Psoas muscle (tissue), 7 donors: ENCODE measurements at regions not wholly inside any gene's neighbourhood (a gene's known extent, or its start where the extent isn't known, plus 50 kb on each side); places are given as distances from the start of the nearest gene placed in this dataset.
"Not testable (repeated sequence)": the region's sequence is repeated elsewhere in the genome, so short reads cannot be mapped to it uniquely, and the experiment has no call there.

Experiments
- ATAC-seq, 4 donors: fragments of 200-7000 bp; cut with Tn5 transposase; one replicate each; pipeline ENCODE4 v1.9.1; 2020; ENCODE audit warnings: moderate library complexity in 3 of 4, mild to moderate bottlenecking in 2 of 4
- DNase-seq, 2 donors: peaks; one replicate each; pipeline ENCODE4 v3.0.0-alpha.2; 2020
- H3K27ac ChIP-seq: fragments of 200-600 bp; one replicate; pipeline ENCODE4 v1.8.0; 2022
- H3K27me3 ChIP-seq, 3 donors: fragments of 200-600 bp in 1 of 3; one replicate each; pipeline versions ENCODE4 v1.6.1 to v1.8.0; 2013 to 2022; ENCODE audit warnings: low read length in 2 of 3, mild to moderate bottlenecking in 2 of 3, moderate library complexity in 1 of 3; ENCODE audit not compliant: insufficient read depth in 3 of 3
- H3K36me3 ChIP-seq, 2 donors: fragments of 200-600 bp in 1 of 2; one replicate each; pipeline versions ENCODE4 v1.6.1 to v1.8.0; 2013 to 2022; ENCODE audit warnings: low read depth in 1 of 2, mild to moderate bottlenecking in 1 of 2, moderate library complexity in 1 of 2; ENCODE audit not compliant: insufficient read depth in 1 of 2
- H3K4me1 ChIP-seq: fragments of 200-600 bp; one replicate; pipeline ENCODE4 v1.8.0; 2022
- H3K4me3 ChIP-seq: fragments of 200-600 bp; one replicate; pipeline ENCODE4 v1.8.0; 2022; ENCODE audit warnings: mild to moderate bottlenecking
- H3K9me3 ChIP-seq: fragments of 200-600 bp; one replicate; pipeline ENCODE4 v1.8.0; 2022
- CTCF ChIP-seq: fragments of 200-600 bp; IDR thresholded peaks from one replicate; pipeline ENCODE4 v1.8.0; 2022; ENCODE audit warnings: antibody characterized with exemption
- WGBS, 3 donors: extraction: QIAGEN DNeasy Blood & Tissue Kit; methylation state at CpG; one replicate each; pipeline versions ENCODE4 v1.1.6 to v1.1.7; 2013; 5-methylcytosine and 5-hydroxymethylcytosine counted together
- intact Hi-C, 2 donors: fragments of 100-400 bp; cut with DNase I; formaldehyde crosslinking; loops; one replicate each; pipeline versions ENCODE4 v1.11.0 to v1.14.2; 2022
- donor health status: healthy with polysubstance abuse.
- donor health status: DM: no; HTN: no; CAD: no; lungs with moderate emphysema.
- donor health status: Bipolar disorder and iron deficiency.
- donor health status: healthy.
- donor health status: DM: yes; HTN: yes; CAD: no.
- donor health status: DM: no; HTN: no; CAD: no.
- donor health status: DM: yes; HTN: yes; CAD: no.

GRCh38 chr1:196148367-196148970 lies 459.8 kb downstream of the KCNT2 start:
- TF ChIP-seq CTCF: peak; percentile 60
- intact Hi-C loops: loop anchor here (5.0 kb wide), 1 partner anchor 514 kb away; no protein-coding TSS in a partner anchor
- DNase-seq: no peak
- Histone ChIP-seq H3K27me3 (no peaks in the 10 kb centered on the region), H3K36me3 (no peaks in the 10 kb centered on the region), H3K9me3 (no peaks in the 10 kb centered on the region), H3K4me1 (no peaks in the 10 kb centered on the region), H3K27ac (no peak overlapping the region), H3K4me3 (no peak overlapping the region)
- ATAC-seq: no peak
- 45 to 51% (median 50%) methylated on average over 3 of the region's 3 CpGs for WGBS, 3 donors

- 93 to 97% (median 97%) methylated on average over 2 of the region's 2 CpGs for WGBS, 3 donors
- Histone ChIP-seq H3K4me1 (no peaks in the 10 kb centered on the region), H3K9me3 (no peaks in the 10 kb centered on the region), H3K27me3 (no peaks in the 10 kb centered on the region), H3K4me3 (no peak overlapping the region), H3K27ac (no peak overlapping the region), H3K36me3 (no peaks in the 10 kb centered on the region)
- DNase-seq (no peak), ATAC-seq (no peak)
- no peak for TF ChIP-seq CTCF
- intact Hi-C loops: loop anchor here (5.0 kb wide), 1 partner anchor 515 kb away; no protein-coding TSS in a partner anchor
Measured at GRCh38 chr1:196147530-196147929, 460.7 kb downstream of the KCNT2 start.

- 94 to 98% (median 96%) methylated on average over 5 of the region's 5 CpGs for WGBS, 3 donors
- not testable (repeated sequence) for H3K4me1 ChIP-seq, H3K36me3 ChIP-seq, H3K27ac ChIP-seq, H3K4me3 ChIP-seq, H3K27me3 ChIP-seq, ATAC-seq, DNase-seq, H3K9me3 ChIP-seq
- intact Hi-C loops: loop anchor here (5.0 kb wide), 1 partner anchor 517 kb away; no protein-coding TSS in a partner anchor
Measured at GRCh38 chr1:196145151-196145550, 463.1 kb downstream of the KCNT2 start.

GRCh38 chr1:196144588-196144987 lies 463.7 kb downstream of the KCNT2 start:
- Histone ChIP-seq H3K27me3 (no peaks in the 10 kb centered on the region), H3K27ac (no peak overlapping the region), H3K4me3 (no peak overlapping the region), H3K4me1 (no peaks in the 10 kb centered on the region), H3K9me3 (no peaks in the 10 kb centered on the region), H3K36me3 (no peaks in the 10 kb centered on the region)
- DNase-seq: no peak
- no peak for TF ChIP-seq CTCF
- no peak for ATAC-seq
- intact Hi-C loops: no loop called here
- 81 to 95% (median 83%) methylated on average over 1 of the region's 1 CpG for WGBS, 3 donors

- TF ChIP-seq CTCF: no peak
- intact Hi-C loops: no loop called here
- Histone ChIP-seq H3K27ac (no peak overlapping the region), H3K36me3 (no peaks in the 10 kb centered on the region), H3K27me3 (no peaks in the 10 kb centered on the region), H3K4me3 (no peak overlapping the region), H3K4me1 (no peaks in the 10 kb centered on the region), H3K9me3 (no peaks in the 10 kb centered on the region)
- DNase-seq: no peak
- ATAC-seq: no peak
- WGBS, 3 donors: 67 to 71% (median 71%) methylated on average over 8 of the region's 8 CpGs
Measured at GRCh38 chr1:196143602-196144342, 464.5 kb downstream of the KCNT2 start.
